WTC11 (cell line): ENCODE measurements at regions not wholly inside any gene's neighbourhood (a gene's known extent, or its start where the extent isn't known, plus 50 kb on each side); places are given as distances from the start of the nearest gene placed in this dataset.

Source experiments
- ATAC-seq: fragments of 200-7000 bp; cut with Tn5 transposase; 2 replicates; pipeline ENCODE4 v1.10.0; 2021; ENCODE audit warnings: mild to moderate bottlenecking, moderate library complexity
- CTCF ChIA-PET: fragments of 300-600 bp; sonication (Branson Sonifier 250); formaldehyde crosslinking; loops from one replicate; lab custom pipeline; 2021; ENCODE audit warnings: antibody characterized with exemption; lab: Charles Lee
- POLR2A ChIA-PET: fragments of 350-600 bp; sonication (Branson Sonifier 250); formaldehyde crosslinking; loops from one replicate; lab custom pipeline; 2021; ENCODE audit warnings: antibody characterized with exemption; lab: Charles Lee
- DNase-seq: peaks from one replicate; pipeline ENCODE4 v3.0.0; 2021; ENCODE audit warnings: low spot score
- H3K27ac Mint-ChIP-seq: 2 replicates; pipeline ENCODE4 v1.8.0; 2021; ENCODE audit warnings: mixed read lengths
- H3K27me3 Mint-ChIP-seq: 2 replicates; pipeline ENCODE4 v1.8.0; 2021; ENCODE audit warnings: low read depth, mild to moderate bottlenecking, moderate library complexity, mixed read lengths
- H3K36me3 Mint-ChIP-seq: 2 replicates; pipeline ENCODE4 v1.8.0; 2021; ENCODE audit warnings: mixed read lengths
- H3K4me1 Mint-ChIP-seq: 2 replicates; pipeline ENCODE4 v1.8.0; 2022; ENCODE audit warnings: mixed read lengths
- H3K4me3 Mint-ChIP-seq: 2 replicates; pipeline ENCODE4 v1.8.0; 2021; ENCODE audit warnings: mild to moderate bottlenecking, moderate library complexity, mixed read lengths
- H3K9me3 Mint-ChIP-seq: 2 replicates; pipeline ENCODE4 v1.8.0; 2021; ENCODE audit warnings: mixed read lengths
- E2F5 ChIP-seq: sonication (generic); formaldehyde crosslinking; IDR thresholded peaks from 2 replicates; pipeline ENCODE4 v1.8.1; 2022; ENCODE audit warnings: mild to moderate bottlenecking, moderate library complexity, missing genetic modification reagents
- EMX1 ChIP-seq: fragments of 250-450 bp; sonication (Bioruptor Pico); IDR thresholded peaks from 2 replicates; pipeline ENCODE4 v1.8.0; 2021; ENCODE audit warnings: mild to moderate bottlenecking
- ERG ChIP-seq: fragments of 250-450 bp; sonication (Bioruptor Pico); IDR thresholded peaks from 2 replicates; pipeline ENCODE4 v1.8.0; 2021; ENCODE audit warnings: mild to moderate bottlenecking
- GABPB1 ChIP-seq: sonication (generic); formaldehyde crosslinking; IDR thresholded peaks from 2 replicates; pipeline ENCODE4 v1.8.1; 2023; ENCODE audit warnings: mild to moderate bottlenecking, missing genetic modification reagents
- HMGXB4 ChIP-seq: sonication (generic); formaldehyde crosslinking; IDR thresholded peaks from 2 replicates; pipeline ENCODE4 v1.8.1; 2023; ENCODE audit warnings: mild to moderate bottlenecking, moderate library complexity, missing genetic modification reagents
- JAZF1 ChIP-seq: fragments of 250-450 bp; sonication (Bioruptor Pico); IDR thresholded peaks from 2 replicates; pipeline ENCODE4 v1.9.0; 2021; ENCODE audit warnings: moderate library complexity, mild to moderate bottlenecking, inconsistent platforms
- JUN ChIP-seq: sonication (generic); formaldehyde crosslinking; IDR thresholded peaks from 2 replicates; pipeline ENCODE4 v1.8.0; 2023; ENCODE audit warnings: mild to moderate bottlenecking, missing genetic modification reagents
- MXD4 ChIP-seq: fragments of 250-450 bp; sonication (Bioruptor Pico); IDR thresholded peaks from 2 replicates; pipeline ENCODE4 v1.8.0; 2021; ENCODE audit warnings: mild to moderate bottlenecking, moderate library complexity, borderline replicate concordance
- NFYB ChIP-seq: sonication (generic); formaldehyde crosslinking; conservative IDR thresholded peaks from 2 replicates; pipeline ENCODE4 v1.8.0; 2022; ENCODE audit warnings: low read depth, missing genetic modification reagents
- NR2C2 ChIP-seq: sonication (generic); formaldehyde crosslinking; IDR thresholded peaks from 2 replicates; pipeline ENCODE4 v1.8.0; 2022; ENCODE audit warnings: mild to moderate bottlenecking, missing genetic modification reagents
- SMAD3 ChIP-seq: sonication (generic); formaldehyde crosslinking; IDR thresholded peaks from 2 replicates; pipeline ENCODE4 v1.8.0; 2022; ENCODE audit warnings: missing genetic modification reagents, mild to moderate bottlenecking, borderline replicate concordance
- SOX15 ChIP-seq: fragments of 250-450 bp; sonication (Bioruptor Pico); IDR thresholded peaks from 2 replicates; pipeline ENCODE4 v1.9.0; 2021; ENCODE audit warnings: mild to moderate bottlenecking
- STAT6 ChIP-seq: sonication (generic); formaldehyde crosslinking; conservative IDR thresholded peaks from 2 replicates; pipeline ENCODE4 v1.8.1; 2023; ENCODE audit warnings: mild to moderate bottlenecking, low read depth, missing genetic modification reagents, moderate library complexity
- TP53 ChIP-seq: sonication (generic); formaldehyde crosslinking; IDR thresholded peaks from 2 replicates; pipeline ENCODE4 v1.8.1; 2023; ENCODE audit warnings: mild to moderate bottlenecking, missing genetic modification reagents
- USF1 ChIP-seq: sonication (generic); formaldehyde crosslinking; IDR thresholded peaks from 2 replicates; pipeline ENCODE4 v1.8.0; 2022; ENCODE audit warnings: mild to moderate bottlenecking, missing genetic modification reagents
- ZNF138 ChIP-seq: sonication (generic); formaldehyde crosslinking; conservative IDR thresholded peaks from 2 replicates; pipeline ENCODE4 v1.8.1; 2022; ENCODE audit warnings: mild to moderate bottlenecking, moderate library complexity, missing genetic modification reagents
- ZNF263 ChIP-seq: sonication (generic); formaldehyde crosslinking; IDR thresholded peaks from 2 replicates; pipeline ENCODE4 v1.8.1; 2022; ENCODE audit warnings: low read depth, mild to moderate bottlenecking, moderate library complexity, missing genetic modification reagents
- ZNF423 ChIP-seq: fragments of 250-450 bp; sonication (Bioruptor Pico); IDR thresholded peaks from 2 replicates; pipeline ENCODE4 v2.1.2; 2022; ENCODE audit warnings: mild to moderate bottlenecking, moderate library complexity
- ZNF425 ChIP-seq: fragments of 250-450 bp; sonication (Bioruptor Pico); conservative IDR thresholded peaks from 2 replicates; pipeline ENCODE4 v1.9.0; 2021; ENCODE audit warnings: mild to moderate bottlenecking
- ZNF532 ChIP-seq: fragments of 250-450 bp; sonication (Bioruptor Pico); IDR thresholded peaks from 2 replicates; pipeline ENCODE4 v1.9.0; 2021; ENCODE audit warnings: mild to moderate bottlenecking, borderline replicate concordance

- TF ChIP-seq ZNF423 (CRISPR knock-in tag) (no peak), SMAD3 (CRISPR knock-in tag) (no peak), ZNF138 (CRISPR knock-in tag) (no peak), ZNF425 (no peak), TP53 (CRISPR knock-in tag) (no peak), NR2C2 (CRISPR knock-in tag) (no peak), ZNF532 (CRISPR knock-in tag) (no peak), USF1 (CRISPR knock-in tag) (no peak), STAT6 (CRISPR knock-in tag) (no peak), GABPB1 (no peak), E2F5 (CRISPR knock-in tag) (no peak), EMX1 (no peak), ZNF263 (CRISPR knock-in tag) (no peak), JUN (CRISPR knock-in tag) (no peak), ERG (CRISPR knock-in tag) (no peak), HMGXB4 (CRISPR knock-in tag) (no peak), NFYB (CRISPR knock-in tag) (no peak), JAZF1 (no peak), SOX15 (CRISPR knock-in tag) (no peak), MXD4 (no peak)
- ChIA-PET CTCF (no interaction called here), POLR2A (no interaction called here)
- Mint-ChIP-seq H3K4me3 (no peak overlapping the region), H3K4me1 (peaks cover 19% of the 10 kb centered on the region), H3K27ac (no peak overlapping the region), H3K27me3 (peaks cover 3% of the 10 kb centered on the region), H3K36me3 (no peaks in the 10 kb centered on the region), H3K9me3 (peaks cover 15% of the 10 kb centered on the region)
- no peak for DNase-seq
- ATAC-seq, result no peak
Measured at GRCh38 chr11:130578738-130579368, 130.4 kb downstream of the ADAMTS15 start.
